ENCODE measurements at regions not wholly inside any gene's neighbourhood (a gene's known extent, or its start where the extent isn't known, plus 50 kb on each side); places are given as distances from the start of the nearest gene placed in this dataset.

- no peak for DNase-seq (ENCODE audit: low read depth in 1 of 2, low spot score in 2 of 2)
- H2AK5ac ChIP-seq (ENCODE audit: low read depth, low read length): no peak overlapping the region
- no peak overlapping the region for H3K4me2 ChIP-seq (ENCODE audit: insufficient read depth in 1 of 2, low read depth in 2 of 2, low read length in 2 of 2)
- no peak overlapping the region for H2BK20ac ChIP-seq (ENCODE audit: low read length)
- FAIRE-seq: no peak
- no peaks in the 10 kb centered on the region for H4K20me1 ChIP-seq (replicated peaks in 1 of 2; ENCODE audit: control insufficient read depth in 1 of 2, insufficient read depth in 2 of 2, low read length in 2 of 2)
- H4K5ac ChIP-seq (ENCODE audit: insufficient read length, low read depth, low read length): no peak overlapping the region
- H4K91ac ChIP-seq (replicated peaks; ENCODE audit: insufficient read length, low read length): no peak overlapping the region
- no peak overlapping the region for H2BK12ac ChIP-seq (ENCODE audit: low read depth, low read length)
- CTCF ChIA-PET (ENCODE audit: partially characterized antibody): no interaction called here
- no peak overlapping the region for H2BK120ac ChIP-seq (replicated peaks; ENCODE audit: low read depth, low read length)
- H2BK5ac ChIP-seq (ENCODE audit: low read depth, low read length): no peak overlapping the region
- no peaks in the 10 kb centered on the region for H3K23me2 ChIP-seq (ENCODE audit: low read depth, low read length)
- no peaks in the 10 kb centered on the region for H3K4me1 ChIP-seq (replicated peaks in 1 of 4; ENCODE audit: control insufficient read depth in 3 of 4, insufficient read depth in 4 of 4, low read length in 3 of 4)
- no peaks in the 10 kb centered on the region for H3K36me3 ChIP-seq (ENCODE audit: control insufficient read depth in 2 of 4, insufficient read depth in 4 of 4, low read length in 3 of 4)
- no peak overlapping the region for H2AFZ ChIP-seq (ENCODE audit: low read length)
- H3K18ac ChIP-seq (ENCODE audit: extremely low read depth, low read length): no peak overlapping the region
- no peaks in the 10 kb centered on the region for H3K9me3 ChIP-seq (ENCODE audit: insufficient read depth in 2 of 2, low read depth in 1 of 2, low read length in 1 of 2)
- POLR2A ChIA-PET (ENCODE audit: partially characterized antibody): no interaction called here
- no peak overlapping the region for H3K14ac ChIP-seq (ENCODE audit: insufficient read length)
- H3K79me2 ChIP-seq (ENCODE audit: control insufficient read depth in 1 of 2, insufficient read depth in 2 of 2, low read length in 2 of 2): no peaks in the 10 kb centered on the region
- no peak overlapping the region for H3K9ac ChIP-seq (replicated peaks in 1 of 4; ENCODE audit: extremely low read depth in 1 of 4, low read depth in 3 of 4, low read length in 3 of 4)
- 96% methylated on average over 4 of the region's 4 CpGs; no CpG with 5 or more reads in 1 of the 2 experiments for WGBS, 2 experiments (ENCODE audit: extremely low coverage in 1 of 2, insufficient coverage in 1 of 2, insufficient read length in 1 of 2, insufficient replicate concordance in 2 of 2, low coverage in 1 of 2, low lambda C conversion rate in 2 of 2, missing lambda C conversion rate in 1 of 2)
- H3K27ac ChIP-seq (ENCODE audit: low read depth, low read length): no peak overlapping the region
- no peaks in the 10 kb centered on the region for H3K79me1 ChIP-seq (ENCODE audit: low read depth, low read length)
- H3K27me3 ChIP-seq (replicated peaks in 1 of 4; ENCODE audit: control insufficient read depth in 3 of 4, extremely low read depth in 1 of 4, insufficient read depth in 3 of 4, low read length in 3 of 4): no peaks in the 10 kb centered on the region
- no peak overlapping the region for H4K8ac ChIP-seq (ENCODE audit: extremely low read depth, insufficient read depth, low read length)
- H3K23ac ChIP-seq (ENCODE audit: insufficient read length): no peak overlapping the region
- no peak overlapping the region for H2BK15ac ChIP-seq (ENCODE audit: low read length)
- H3K4ac ChIP-seq (replicated peaks; ENCODE audit: insufficient read length, low read depth, low read length): no peak overlapping the region
- no peak overlapping the region for H3K56ac ChIP-seq (replicated peaks; ENCODE audit: insufficient read length, low read depth, low read length)
- no peak overlapping the region for H3K4me3 ChIP-seq (ENCODE audit: extremely low read depth in 1 of 4, insufficient read depth in 2 of 4, low read depth in 3 of 4, low read length in 4 of 4)
- no peak for TF ChIP-seq KDM5A (IDR thresholded peaks at IDR 0.05; ENCODE audit: low read length)
- TF ChIP-seq POU5F1 (IDR thresholded peaks at IDR 0.05; ENCODE audit: low read depth, low read length): no peak
- TF ChIP-seq SIRT6 (IDR thresholded peaks at IDR 0.05; ENCODE audit: low read length): no peak
These were observed 118.9 kb downstream of the SAMD5 start for GRCh38 chr6:147627411-147627810.

Measured in H1 (cell line).